K562 (cell line): ENCODE measurements at regions not wholly inside any gene's neighbourhood (a gene's known extent, or its start where the extent isn't known, plus 50 kb on each side); places are given as distances from the start of the nearest gene placed in this dataset.

Experiments
- ATAC-seq: fragments of 200-7000 bp; cut with Tn5 transposase; 3 replicates; pipeline ENCODE4 v1.9.1; 2020; ENCODE audit warnings: moderate library complexity
- BruUV-seq: library from RNA; stranded (reverse); fragments of 400-500 nt; replicated peaks from 2 replicates; lab custom pipeline; 2021; lab: Mats Ljungman, UMichigan
- CTCF ChIA-PET: fragments of 300-600 bp; formaldehyde crosslinking; extraction: SDS; loops from one replicate; lab custom pipeline; 2021; ENCODE audit warnings: low intra/inter-chr PET ratio; lab: Yijun Ruan, JAX
- POLR2A ChIA-PET: fragments of 300-600, 350-650 bp; sonication (Branson Sonifier 250); formaldehyde crosslinking; extraction: SDS; loops from one replicate; lab custom pipeline; 2021; ENCODE audit warnings: antibody characterized with exemption, inconsistent platforms; lab: Yijun Ruan, JAX
- DNase-seq, 4 experiments: peaks; one replicate each; pipeline versions ENCODE4 v3.0.0 to v3.0.0-alpha.2; 2011 to 2018; ENCODE audit warnings: low spot score in 3 of 4, mixed read lengths in 3 of 4; ENCODE audit errors: extremely low read depth in 1 of 4
- FAIRE-seq: peaks from 2 replicates; lab custom pipeline; 2011; peaks lifted over from hg19 to GRCh38; lab: Jason Lieb, UNC
- H2AFZ ChIP-seq: 2 replicates; pipeline ENCODE4 v1.6.0; 2011; ENCODE audit warnings: low read depth, low read length, control low read depth, inconsistent platforms
- H3K27ac ChIP-seq: fragments of 200-600 bp; 3 replicates; pipeline ENCODE4 v1.8.0; 2011; ENCODE audit warnings: low read depth, mild to moderate bottlenecking, control low read depth, inconsistent platforms, low read length, moderate library complexity, mixed read lengths; ENCODE audit errors: extremely low read depth
- H3K27me3 ChIP-seq, 2 experiments: fragments of 300-600 bp in 1 of 2; 2 replicates in 1 of 2; 3 replicates in 1 of 2; pipeline versions ENCODE4 v1.6.0 to v1.8.0; 2011; ENCODE audit warnings: inconsistent platforms in 2 of 2, low read length in 2 of 2, mild to moderate bottlenecking in 1 of 2, mixed read lengths in 1 of 2, moderate library complexity in 1 of 2; ENCODE audit not compliant: control insufficient read depth in 2 of 2, insufficient read depth in 2 of 2
- H3K36me3 ChIP-seq: fragments of 300-600 bp; 3 replicates; pipeline ENCODE4 v1.8.0; 2011; ENCODE audit warnings: mild to moderate bottlenecking, low read length, inconsistent platforms; ENCODE audit not compliant: control insufficient read depth, insufficient read depth
- H3K4me1 ChIP-seq, 2 experiments: fragments of 200-600 bp in 1 of 2; replicated peaks in 1 of 2; 2 replicates in 1 of 2; 3 replicates in 1 of 2; pipeline versions ENCODE4 v1.5.1 to v1.8.0; 2011; ENCODE audit warnings: inconsistent platforms in 2 of 2, low read length in 2 of 2, mild to moderate bottlenecking in 1 of 2, mixed read lengths in 1 of 2, moderate library complexity in 1 of 2; ENCODE audit not compliant: control insufficient read depth in 2 of 2, insufficient read depth in 2 of 2
- H3K4me2 ChIP-seq: 2 replicates; pipeline ENCODE4 v1.6.1; 2011; ENCODE audit warnings: low read length, control low read depth, inconsistent platforms, mixed read lengths; ENCODE audit not compliant: insufficient read depth
- H3K4me3 ChIP-seq: fragments of 200-600 bp; sonication (generic), shearing (Covaris generic); 2 replicates; pipeline ENCODE4 v1.5.1; 2016; ENCODE audit warnings: control low read depth, inconsistent platforms
- H3K79me2 ChIP-seq: fragments of 200-600 bp; 3 replicates; pipeline ENCODE4 v1.8.0; 2011; ENCODE audit warnings: low read length, inconsistent platforms; ENCODE audit not compliant: control insufficient read depth, insufficient read depth
- H3K9ac ChIP-seq, 2 experiments: 2 replicates each; pipeline versions ENCODE4 v1.6.0 to v1.6.1; 2011; ENCODE audit warnings: low read depth in 2 of 2, low read length in 2 of 2, control low read depth in 1 of 2, inconsistent platforms in 1 of 2, mild to moderate bottlenecking in 1 of 2, mixed read lengths in 1 of 2; ENCODE audit not compliant: insufficient read depth in 1 of 2
- H3K9me1 ChIP-seq: one replicate; pipeline ENCODE4 v1.6.0; 2011; ENCODE audit warnings: inconsistent platforms, mild to moderate bottlenecking, low read length, moderate library complexity; ENCODE audit not compliant: control insufficient read depth, insufficient read depth
- H3K9me3 ChIP-seq: replicated peaks from 2 replicates; pipeline ENCODE4 v1.5.1; 2011; ENCODE audit warnings: low read depth, low read length, inconsistent platforms; ENCODE audit not compliant: control insufficient read depth, insufficient read depth
- H4K20me1 ChIP-seq: replicated peaks from 2 replicates; pipeline ENCODE4 v1.6.1; 2011; ENCODE audit warnings: low read length, inconsistent platforms, mixed read lengths; ENCODE audit not compliant: control insufficient read depth, insufficient read depth
- BRF1 ChIP-seq: IDR thresholded peaks from 3 replicates; pipeline ENCODE4 v1.6.1; 2011; ENCODE audit warnings: borderline replicate concordance, mild to moderate bottlenecking; ENCODE audit not compliant: insufficient read length; ENCODE audit errors: extremely low read depth
- BRF2 ChIP-seq: IDR thresholded peaks from 3 replicates; pipeline ENCODE4 v1.6.1; 2011; ENCODE audit warnings: borderline replicate concordance, mild to moderate bottlenecking; ENCODE audit not compliant: insufficient read length, insufficient read depth
- CREB3 ChIP-seq: fragments of 450-650 bp; conservative IDR thresholded peaks from 2 replicates; pipeline ENCODE4 v1.6.1; 2016; ENCODE audit warnings: missing genetic modification characterization, low read depth, mild to moderate bottlenecking, missing compliant biosample characterization, moderate library complexity
- ETS1 ChIP-seq: conservative IDR thresholded peaks from 2 replicates; pipeline ENCODE4 v1.6.1; 2011; ENCODE audit warnings: low read depth, mild to moderate bottlenecking, low read length; ENCODE audit not compliant: control insufficient read depth
- NR1H2 ChIP-seq: sonication (generic); formaldehyde crosslinking; IDR thresholded peaks from 2 replicates; pipeline ENCODE4 v1.4.0; 2020; ENCODE audit warnings: mild to moderate bottlenecking, missing genetic modification reagents
- NUFIP1 ChIP-seq: fragments of 450-650 bp; IDR thresholded peaks from 2 replicates; pipeline ENCODE4 v1.6.1; 2018; ENCODE audit not compliant: partially characterized antibody
- PTTG1 ChIP-seq: fragments of 450-650 bp; IDR thresholded peaks from 2 replicates; pipeline ENCODE4 v1.6.1; 2016; ENCODE audit warnings: low read depth, mild to moderate bottlenecking, missing genetic modification characterization, missing compliant biosample characterization
- TAF9B ChIP-seq: fragments of 450-650 bp; IDR thresholded peaks from 2 replicates; pipeline ENCODE4 v1.6.1; 2018; ENCODE audit warnings: mild to moderate bottlenecking; ENCODE audit not compliant: partially characterized antibody
- TCFL5 ChIP-seq: fragments of 250-450 bp; sonication (Bioruptor Pico); conservative IDR thresholded peaks from 2 replicates; pipeline ENCODE4 v1.6.1; 2021; ENCODE audit warnings: mild to moderate bottlenecking, moderate library complexity, matching md5 sums
- ZEB2 ChIP-seq: fragments of 450-650 bp; IDR thresholded peaks from 2 replicates; pipeline ENCODE4 v1.6.1; 2016
- ZFP36 ChIP-seq: fragments of 150-350 bp; IDR thresholded peaks from 2 replicates; pipeline ENCODE4 v1.6.1; 2018; ENCODE audit warnings: low read length, low read depth; ENCODE audit not compliant: partially characterized antibody
- ZKSCAN3 ChIP-seq: fragments of 250-450 bp; sonication (Bioruptor Pico); IDR thresholded peaks from 2 replicates; pipeline ENCODE4 v1.4.0; 2020
- WGBS: fragments of 100-300 bp; shearing (Covaris generic); methylation state at CpG from one replicate; pipeline ENCODE4 v1.1.6; 2016; ENCODE audit warnings: low coverage, mixed read lengths; ENCODE audit not compliant: insufficient coverage; ENCODE audit errors: missing lambda C conversion rate; 5-methylcytosine and 5-hydroxymethylcytosine counted together
- in situ Hi-C: fragments of 300-500 bp; cut with MboI; formaldehyde crosslinking; loops from 4 replicates; pipeline ENCODE4 v1.15.0; 2018; ENCODE audit warnings: inconsistent platforms, mixed read lengths
- intact Hi-C: fragments of 100-400 bp; cut with micrococcal nuclease; formaldehyde crosslinking; loops from 2 replicates; pipeline ENCODE4 v1.14.2; 2022

GRCh38 chr5:2538169-2538568 is 213.3 kb downstream of the IRX2 start:
- TF ChIP-seq ZEB2 (no peak), NUFIP1 (no peak), NR1H2 (CRISPR knock-in tag) (no peak), TCFL5 (CRISPR knock-in tag) (no peak), PTTG1 (tag) (no peak)
- Histone ChIP-seq H3K27me3 (peaks cover 15 to 44% of the 10 kb centered on the region in 2 experiments; a peak in 4 of 5 replicates), H3K4me2 (no peak overlapping the region), H3K9me3 (no peaks in the 10 kb centered on the region), H3K36me3 (no peaks in the 10 kb centered on the region), H2AFZ (no peak overlapping the region), H3K27ac (no peak overlapping the region), H3K4me3 (no peak overlapping the region), H3K9me1 (no peaks in the 10 kb centered on the region), H3K9ac (no peak overlapping the region), H4K20me1 (no peaks in the 10 kb centered on the region; the same call in 1 of the 2 replicates), H3K4me1 (no peaks in the 10 kb centered on the region), H3K79me2 (no peaks in the 10 kb centered on the region)
- ATAC-seq = no peak
- in situ Hi-C loops (no loop called here), intact Hi-C loops (no loop called here)
- ChIA-PET POLR2A (no interaction called here), CTCF (no interaction called here)
- BruUV-seq = no TSS peak
- DNase-seq = no peak
- no peak for FAIRE-seq
- 0% methylated on average over 9 of the region's 10 CpGs for WGBS

GRCh38 chr5:2537378-2538145 is 213.9 kb downstream of the IRX2 start:
- Histone ChIP-seq H4K20me1 (no peaks in the 10 kb centered on the region; the same call in 1 of the 2 replicates), H3K27me3 (peaks cover 15 to 38% of the 10 kb centered on the region in 2 experiments; a peak in 4 of 5 replicates), H3K4me2 (no peak overlapping the region), H3K9ac (no peak overlapping the region), H3K36me3 (no peaks in the 10 kb centered on the region), H3K4me3 (no peak overlapping the region), H3K9me3 (no peaks in the 10 kb centered on the region), H3K9me1 (no peaks in the 10 kb centered on the region), H2AFZ (no peak overlapping the region), H3K4me1 (no peaks in the 10 kb centered on the region), H3K79me2 (no peaks in the 10 kb centered on the region), H3K27ac (no peak overlapping the region)
- 0% methylated on average over 27 of the region's 27 CpGs for WGBS
- no peak for FAIRE-seq
- in situ Hi-C loops = no loop called here
- no peak for DNase-seq
- no peak for ATAC-seq
- POLR2A ChIA-PET = interaction anchor here (0.6 kb wide), 1 partner anchor 403 kb away, joined by 3 read pairs; no protein-coding TSS in a partner anchor
- intact Hi-C loops = no loop called here
- BruUV-seq = no TSS peak
- CTCF ChIA-PET = no interaction called here
- TF ChIP-seq ZKSCAN3 (CRISPR knock-in tag) (no peak), ETS1 (no peak), TAF9B (no peak), BRF1 (no peak), BRF2 (no peak), CREB3 (no peak), ZFP36 (no peak)
